Esophagus muscularis mucosa (tissue), 4 donors: ENCODE measurements at regions not wholly inside any gene's neighbourhood (a gene's known extent, or its start where the extent isn't known, plus 50 kb on each side); places are given as distances from the start of the nearest gene placed in this dataset.
A peak's percentile ranks its signal among the peaks of the same experiment; 100 is the strongest.

Source experiments
- DNase-seq: peaks from one replicate; pipeline ENCODE4 v3.0.0-alpha.2; 2017; ENCODE audit errors: extremely low spot score
- H3K27ac ChIP-seq, 4 donors: fragments of 200-600 bp; sonication (generic); replicated peaks in 1 of 4; 1 replicate in 3 of 4; 2 replicates in 1 of 4; pipeline ENCODE4 v1.5.1; 2016 to 2019; ENCODE audit warnings: mild to moderate bottlenecking in 1 of 4
- H3K27me3 ChIP-seq, 4 donors: fragments of 200-600 bp; sonication (generic); one replicate each; pipeline versions ENCODE4 v1.5.1 to v1.6.0; 2016 to 2019
- H3K36me3 ChIP-seq, 4 donors: fragments of 200-600 bp; sonication (generic); one replicate each; pipeline ENCODE4 v1.5.1; 2016 to 2019
- H3K4me1 ChIP-seq, 4 donors: fragments of 200-600 bp; sonication (generic); one replicate each; pipeline ENCODE4 v1.5.1; 2016 to 2019
- H3K4me3 ChIP-seq, 4 donors: fragments of 200-600 bp; sonication (generic); 1 replicate in 2 of 4; 2 replicates in 2 of 4; pipeline ENCODE4 v1.5.1; 2016 to 2019; ENCODE audit warnings: mild to moderate bottlenecking in 4 of 4, moderate library complexity in 1 of 4
- H3K9me3 ChIP-seq, 4 donors: fragments of 200-600 bp; sonication (generic); 1 replicate in 3 of 4; 2 replicates in 1 of 4; pipeline ENCODE4 v1.5.1; 2016 to 2019
- EP300 ChIP-seq: sonication (generic); formaldehyde crosslinking; IDR thresholded peaks from one replicate; pipeline ENCODE4 v1.6.1; 2017; ENCODE audit warnings: antibody characterized with exemption
- POLR2A ChIP-seq: fragments of 450-650 bp; IDR thresholded peaks from one replicate; pipeline ENCODE4 v1.6.1; 2017; ENCODE audit warnings: antibody characterized with exemption, moderate library complexity, mild to moderate bottlenecking, low read depth
- POLR2AphosphoS5 ChIP-seq, 2 donors: sonication (generic); formaldehyde crosslinking; IDR thresholded peaks; one replicate each; pipeline ENCODE4 v1.6.1; 2017; ENCODE audit warnings: antibody characterized with exemption in 2 of 2
- WGBS: methylation state at CpG from one replicate; pipeline ENCODE4 v1.1.5; 2018; 5-methylcytosine and 5-hydroxymethylcytosine counted together
- intact Hi-C: fragments of 100-400 bp; cut with DNase I; formaldehyde crosslinking; loops from one replicate; pipeline ENCODE4 v1.15.1; 2023
- TF ChIP-seq, protein P1 (sequence below), 3 experiments: fragments of 200-600 bp in 2 of 3; fragments of 450-650 bp in 1 of 3; sonication (generic) in 2 of 3; IDR thresholded peaks; one replicate each; pipeline ENCODE4 v1.5.1; 2017 to 2019; ENCODE audit warnings: antibody characterized with exemption in 3 of 3, mild to moderate bottlenecking in 2 of 3, moderate library complexity in 1 of 3

GRCh38 chr1:239909898-239910297 lies 181.8 kb upstream of the FMN2 start:
- no peaks in the 10 kb centered on the region for H3K9me3 ChIP-seq
- DNase-seq = peak; percentile 91
- peaks cover 0 to 20% (median 9%) of the 10 kb centered on the region in 4 donors for H3K36me3 ChIP-seq
- TF ChIP-seq, protein P1, sequence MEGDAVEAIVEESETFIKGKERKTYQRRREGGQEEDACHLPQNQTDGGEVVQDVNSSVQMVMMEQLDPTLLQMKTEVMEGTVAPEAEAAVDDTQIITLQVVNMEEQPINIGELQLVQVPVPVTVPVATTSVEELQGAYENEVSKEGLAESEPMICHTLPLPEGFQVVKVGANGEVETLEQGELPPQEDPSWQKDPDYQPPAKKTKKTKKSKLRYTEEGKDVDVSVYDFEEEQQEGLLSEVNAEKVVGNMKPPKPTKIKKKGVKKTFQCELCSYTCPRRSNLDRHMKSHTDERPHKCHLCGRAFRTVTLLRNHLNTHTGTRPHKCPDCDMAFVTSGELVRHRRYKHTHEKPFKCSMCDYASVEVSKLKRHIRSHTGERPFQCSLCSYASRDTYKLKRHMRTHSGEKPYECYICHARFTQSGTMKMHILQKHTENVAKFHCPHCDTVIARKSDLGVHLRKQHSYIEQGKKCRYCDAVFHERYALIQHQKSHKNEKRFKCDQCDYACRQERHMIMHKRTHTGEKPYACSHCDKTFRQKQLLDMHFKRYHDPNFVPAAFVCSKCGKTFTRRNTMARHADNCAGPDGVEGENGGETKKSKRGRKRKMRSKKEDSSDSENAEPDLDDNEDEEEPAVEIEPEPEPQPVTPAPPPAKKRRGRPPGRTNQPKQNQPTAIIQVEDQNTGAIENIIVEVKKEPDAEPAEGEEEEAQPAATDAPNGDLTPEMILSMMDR (IDR thresholded peaks at IDR 0.05) = no peak
- peak; percentile 34 to 41 for TF ChIP-seq POLR2AphosphoS5 (IDR thresholded peaks at IDR 0.05)
- no peak overlapping the region for H3K4me3 ChIP-seq
- peaks cover 0 to 42% (median 36%) of the 10 kb centered on the region in 4 donors for H3K4me1 ChIP-seq
- 73% methylated on average over 10 of the region's 10 CpGs for WGBS
- H3K27me3 ChIP-seq = no peaks in the 10 kb centered on the region
- intact Hi-C loops = no loop called here
- peak overlapping the region; percentile 28 to 59 (median 39) for H3K27ac ChIP-seq

GRCh38 chr1:239912471-239912870 lies 179.2 kb upstream of the FMN2 start:
- intact Hi-C loops = no loop called here
- no peaks in the 10 kb centered on the region for H3K9me3 ChIP-seq
- H3K27ac ChIP-seq = peak overlapping the region; percentile 53 to 68 (median 60)
- TF ChIP-seq, protein P1 (IDR thresholded peaks at IDR 0.05) = no peak
- TF ChIP-seq POLR2AphosphoS5 (IDR thresholded peaks at IDR 0.05) (peak; percentile 8 to 81), POLR2A (no peak), EP300 (peak; percentile 48)
- H3K27me3 ChIP-seq = no peaks in the 10 kb centered on the region
- peak; percentile 89 for DNase-seq
- H3K4me3 ChIP-seq = no peak overlapping the region
- WGBS = 41% methylated on average over 6 of the region's 6 CpGs
- H3K36me3 ChIP-seq = peaks cover 0 to 17% (median 8%) of the 10 kb centered on the region in 4 donors
- peaks cover 0 to 47% (median 42%) of the 10 kb centered on the region in 4 donors for H3K4me1 ChIP-seq

DNA sequence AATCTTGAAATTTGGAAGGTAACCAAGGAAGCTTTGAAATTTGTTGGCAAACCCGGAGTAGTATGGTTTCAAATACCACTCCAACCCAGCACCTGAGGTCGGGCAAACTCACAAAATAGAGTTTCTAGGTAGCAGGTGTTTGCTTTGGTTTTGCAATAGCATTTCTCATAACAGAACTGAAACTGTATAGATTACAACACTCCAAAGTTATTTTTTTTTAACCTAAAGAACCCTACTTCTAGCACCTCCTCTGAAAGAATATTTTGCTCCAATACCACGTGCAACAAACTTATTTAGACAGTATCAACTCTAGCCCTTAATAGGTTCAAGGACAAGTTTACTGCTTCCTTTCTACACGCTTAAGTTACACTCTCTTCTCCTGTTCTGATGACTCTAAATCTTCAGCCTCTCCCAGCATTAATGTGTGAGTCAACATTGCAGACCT lies 178.5 kb upstream of the FMN2 start:
- no peak for DNase-seq
- H3K36me3 ChIP-seq = peaks cover 0 to 10% (median 5%) of the 10 kb centered on the region in 4 donors
- TF ChIP-seq POLR2AphosphoS5 (IDR thresholded peaks at IDR 0.05) (no peak), EP300 (no peak), POLR2A (no peak)
- TF ChIP-seq, protein P1 (IDR thresholded peaks at IDR 0.05) = no peak
- no peak overlapping the region for H3K4me3 ChIP-seq
- peaks cover 0 to 47% (median 42%) of the 10 kb centered on the region in 4 donors for H3K4me1 ChIP-seq
- H3K27ac ChIP-seq = peak overlapping the region; percentile 22 to 63 (median 57)
- 87% methylated on average over 4 of the region's 4 CpGs for WGBS
- H3K9me3 ChIP-seq = no peaks in the 10 kb centered on the region
- H3K27me3 ChIP-seq = no peaks in the 10 kb centered on the region
- intact Hi-C loops = no loop called here

DNA sequence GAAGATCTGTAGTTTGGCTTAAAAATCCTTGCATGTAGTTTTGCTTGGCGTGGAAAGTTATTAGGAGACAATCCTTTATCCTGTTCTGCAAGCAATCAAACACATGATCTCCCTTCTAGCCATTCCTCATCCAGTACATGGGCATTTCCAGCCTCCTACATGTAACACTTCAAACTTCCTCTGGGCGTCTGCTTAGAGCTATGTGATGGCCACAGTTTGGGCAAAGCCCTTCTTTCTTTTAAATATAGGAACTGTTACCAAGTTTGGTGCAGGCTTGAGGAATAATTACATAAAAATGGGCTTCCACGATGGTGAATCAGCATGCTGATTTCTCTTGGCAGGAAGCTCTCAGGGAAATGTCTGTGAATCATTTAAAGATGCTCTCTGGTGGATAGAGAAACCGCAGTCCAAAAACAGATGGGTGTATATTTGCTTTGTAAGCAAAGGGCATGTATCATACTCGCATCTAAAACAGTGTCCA lies 176.9 kb upstream of the FMN2 start:
- no peaks in the 10 kb centered on the region for H3K36me3 ChIP-seq
- H3K4me3 ChIP-seq = no peak overlapping the region
- 16% methylated on average over 5 of the region's 5 CpGs for WGBS
- intact Hi-C loops = no loop called here
- H3K9me3 ChIP-seq = no peaks in the 10 kb centered on the region
- H3K27ac ChIP-seq = peak overlapping the region; percentile 22 to 63 (median 44)
- DNase-seq = peak; percentile 88
- no peaks in the 10 kb centered on the region for H3K27me3 ChIP-seq
- peak in 1 of 2 donors; percentile 45 for TF ChIP-seq POLR2AphosphoS5 (IDR thresholded peaks at IDR 0.05)
- TF ChIP-seq EP300 = no peak
- no peak for TF ChIP-seq POLR2A
- TF ChIP-seq, protein P1 (IDR thresholded peaks at IDR 0.05) = peak in 1 of 3 experiments; percentile 28
- peaks cover 0 to 47% (median 39%) of the 10 kb centered on the region in 4 donors for H3K4me1 ChIP-seq

- Histone ChIP-seq H3K27me3 (no peaks in the 10 kb centered on the region), H3K4me1 (peaks cover 0 to 18% (median 16%) of the 10 kb centered on the region in 4 donors), H3K4me3 (no peak overlapping the region), H3K9me3 (no peaks in the 10 kb centered on the region), H3K36me3 (no peaks in the 10 kb centered on the region), H3K27ac (no peak overlapping the region)
- intact Hi-C loops = no loop called here
- WGBS = 65% methylated on average over 4 of the region's 4 CpGs
- DNase-seq = peak; percentile 26
- TF ChIP-seq EP300 = no peak
- no peak for TF ChIP-seq POLR2AphosphoS5 (IDR thresholded peaks at IDR 0.05)
- TF ChIP-seq POLR2A = no peak
- TF ChIP-seq, protein P1 (IDR thresholded peaks at IDR 0.05) = no peak
Measured at GRCh38 chr1:239918634-239919033, 173.0 kb upstream of the FMN2 start.
